H1 (cell line): ENCODE measurements at regions not wholly inside any gene's neighbourhood (a gene's known extent, or its start where the extent isn't known, plus 50 kb on each side); places are given as distances from the start of the nearest gene placed in this dataset.

ENCODE experiments used
- CREB1 ChIP-seq: IDR thresholded peaks from 2 replicates; pipeline ENCODE4 v1.6.1; 2012; ENCODE audit warnings: inconsistent platforms
- TF ChIP-seq, protein P1 (sequence below): fragments of 300-600 bp; sonication (generic); IDR thresholded peaks from 2 replicates; pipeline ENCODE4 v1.7.1; 2012; ENCODE audit warnings: low read length, moderate library complexity, mild to moderate bottlenecking, inconsistent platforms; ENCODE audit not compliant: insufficient replicate concordance
- TF ChIP-seq, protein P2 (sequence below): IDR thresholded peaks from 2 replicates; pipeline ENCODE4 v1.6.1; 2011; ENCODE audit warnings: low read depth, mild to moderate bottlenecking, low read length; ENCODE audit not compliant: insufficient read depth

DNA sequence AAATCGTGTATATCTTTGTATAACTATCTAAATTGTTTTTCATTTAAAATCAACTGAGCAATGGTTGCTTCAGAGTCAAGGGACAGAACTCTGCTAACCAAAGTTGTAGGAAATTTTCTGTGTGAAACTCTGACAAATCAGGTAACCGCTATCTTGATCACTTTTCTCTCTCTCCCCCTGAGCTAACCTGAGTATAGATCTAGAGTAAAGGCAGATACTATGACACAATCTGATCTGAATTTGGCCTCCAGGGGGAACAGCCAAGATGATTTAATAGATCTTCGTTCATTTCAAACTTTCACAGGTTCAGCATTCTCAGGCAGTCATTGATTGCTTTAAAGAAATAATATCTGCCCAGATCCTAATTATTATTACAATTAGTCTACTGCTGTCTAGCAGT, 472.8 kb downstream of the NUF2 start (continued):
- TF ChIP-seq, protein P1, sequence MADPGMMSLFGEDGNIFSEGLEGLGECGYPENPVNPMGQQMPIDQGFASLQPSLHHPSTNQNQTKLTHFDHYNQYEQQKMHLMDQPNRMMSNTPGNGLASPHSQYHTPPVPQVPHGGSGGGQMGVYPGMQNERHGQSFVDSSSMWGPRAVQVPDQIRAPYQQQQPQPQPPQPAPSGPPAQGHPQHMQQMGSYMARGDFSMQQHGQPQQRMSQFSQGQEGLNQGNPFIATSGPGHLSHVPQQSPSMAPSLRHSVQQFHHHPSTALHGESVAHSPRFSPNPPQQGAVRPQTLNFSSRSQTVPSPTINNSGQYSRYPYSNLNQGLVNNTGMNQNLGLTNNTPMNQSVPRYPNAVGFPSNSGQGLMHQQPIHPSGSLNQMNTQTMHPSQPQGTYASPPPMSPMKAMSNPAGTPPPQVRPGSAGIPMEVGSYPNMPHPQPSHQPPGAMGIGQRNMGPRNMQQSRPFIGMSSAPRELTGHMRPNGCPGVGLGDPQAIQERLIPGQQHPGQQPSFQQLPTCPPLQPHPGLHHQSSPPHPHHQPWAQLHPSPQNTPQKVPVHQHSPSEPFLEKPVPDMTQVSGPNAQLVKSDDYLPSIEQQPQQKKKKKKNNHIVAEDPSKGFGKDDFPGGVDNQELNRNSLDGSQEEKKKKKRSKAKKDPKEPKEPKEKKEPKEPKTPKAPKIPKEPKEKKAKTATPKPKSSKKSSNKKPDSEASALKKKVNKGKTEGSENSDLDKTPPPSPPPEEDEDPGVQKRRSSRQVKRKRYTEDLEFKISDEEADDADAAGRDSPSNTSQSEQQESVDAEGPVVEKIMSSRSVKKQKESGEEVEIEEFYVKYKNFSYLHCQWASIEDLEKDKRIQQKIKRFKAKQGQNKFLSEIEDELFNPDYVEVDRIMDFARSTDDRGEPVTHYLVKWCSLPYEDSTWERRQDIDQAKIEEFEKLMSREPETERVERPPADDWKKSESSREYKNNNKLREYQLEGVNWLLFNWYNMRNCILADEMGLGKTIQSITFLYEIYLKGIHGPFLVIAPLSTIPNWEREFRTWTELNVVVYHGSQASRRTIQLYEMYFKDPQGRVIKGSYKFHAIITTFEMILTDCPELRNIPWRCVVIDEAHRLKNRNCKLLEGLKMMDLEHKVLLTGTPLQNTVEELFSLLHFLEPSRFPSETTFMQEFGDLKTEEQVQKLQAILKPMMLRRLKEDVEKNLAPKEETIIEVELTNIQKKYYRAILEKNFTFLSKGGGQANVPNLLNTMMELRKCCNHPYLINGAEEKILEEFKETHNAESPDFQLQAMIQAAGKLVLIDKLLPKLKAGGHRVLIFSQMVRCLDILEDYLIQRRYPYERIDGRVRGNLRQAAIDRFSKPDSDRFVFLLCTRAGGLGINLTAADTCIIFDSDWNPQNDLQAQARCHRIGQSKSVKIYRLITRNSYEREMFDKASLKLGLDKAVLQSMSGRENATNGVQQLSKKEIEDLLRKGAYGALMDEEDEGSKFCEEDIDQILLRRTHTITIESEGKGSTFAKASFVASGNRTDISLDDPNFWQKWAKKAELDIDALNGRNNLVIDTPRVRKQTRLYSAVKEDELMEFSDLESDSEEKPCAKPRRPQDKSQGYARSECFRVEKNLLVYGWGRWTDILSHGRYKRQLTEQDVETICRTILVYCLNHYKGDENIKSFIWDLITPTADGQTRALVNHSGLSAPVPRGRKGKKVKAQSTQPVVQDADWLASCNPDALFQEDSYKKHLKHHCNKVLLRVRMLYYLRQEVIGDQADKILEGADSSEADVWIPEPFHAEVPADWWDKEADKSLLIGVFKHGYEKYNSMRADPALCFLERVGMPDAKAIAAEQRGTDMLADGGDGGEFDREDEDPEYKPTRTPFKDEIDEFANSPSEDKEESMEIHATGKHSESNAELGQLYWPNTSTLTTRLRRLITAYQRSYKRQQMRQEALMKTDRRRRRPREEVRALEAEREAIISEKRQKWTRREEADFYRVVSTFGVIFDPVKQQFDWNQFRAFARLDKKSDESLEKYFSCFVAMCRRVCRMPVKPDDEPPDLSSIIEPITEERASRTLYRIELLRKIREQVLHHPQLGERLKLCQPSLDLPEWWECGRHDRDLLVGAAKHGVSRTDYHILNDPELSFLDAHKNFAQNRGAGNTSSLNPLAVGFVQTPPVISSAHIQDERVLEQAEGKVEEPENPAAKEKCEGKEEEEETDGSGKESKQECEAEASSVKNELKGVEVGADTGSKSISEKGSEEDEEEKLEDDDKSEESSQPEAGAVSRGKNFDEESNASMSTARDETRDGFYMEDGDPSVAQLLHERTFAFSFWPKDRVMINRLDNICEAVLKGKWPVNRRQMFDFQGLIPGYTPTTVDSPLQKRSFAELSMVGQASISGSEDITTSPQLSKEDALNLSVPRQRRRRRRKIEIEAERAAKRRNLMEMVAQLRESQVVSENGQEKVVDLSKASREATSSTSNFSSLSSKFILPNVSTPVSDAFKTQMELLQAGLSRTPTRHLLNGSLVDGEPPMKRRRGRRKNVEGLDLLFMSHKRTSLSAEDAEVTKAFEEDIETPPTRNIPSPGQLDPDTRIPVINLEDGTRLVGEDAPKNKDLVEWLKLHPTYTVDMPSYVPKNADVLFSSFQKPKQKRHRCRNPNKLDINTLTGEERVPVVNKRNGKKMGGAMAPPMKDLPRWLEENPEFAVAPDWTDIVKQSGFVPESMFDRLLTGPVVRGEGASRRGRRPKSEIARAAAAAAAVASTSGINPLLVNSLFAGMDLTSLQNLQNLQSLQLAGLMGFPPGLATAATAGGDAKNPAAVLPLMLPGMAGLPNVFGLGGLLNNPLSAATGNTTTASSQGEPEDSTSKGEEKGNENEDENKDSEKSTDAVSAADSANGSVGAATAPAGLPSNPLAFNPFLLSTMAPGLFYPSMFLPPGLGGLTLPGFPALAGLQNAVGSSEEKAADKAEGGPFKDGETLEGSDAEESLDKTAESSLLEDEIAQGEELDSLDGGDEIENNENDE: no peak
- TF ChIP-seq CREB1: no peak
- TF ChIP-seq, protein P2, sequence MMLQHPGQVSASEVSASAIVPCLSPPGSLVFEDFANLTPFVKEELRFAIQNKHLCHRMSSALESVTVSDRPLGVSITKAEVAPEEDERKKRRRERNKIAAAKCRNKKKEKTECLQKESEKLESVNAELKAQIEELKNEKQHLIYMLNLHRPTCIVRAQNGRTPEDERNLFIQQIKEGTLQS: no peak
